ENCODE measurements at regions not wholly inside any gene's neighbourhood (a gene's known extent, or its start where the extent isn't known, plus 50 kb on each side); places are given as distances from the start of the nearest gene placed in this dataset.

DNA sequence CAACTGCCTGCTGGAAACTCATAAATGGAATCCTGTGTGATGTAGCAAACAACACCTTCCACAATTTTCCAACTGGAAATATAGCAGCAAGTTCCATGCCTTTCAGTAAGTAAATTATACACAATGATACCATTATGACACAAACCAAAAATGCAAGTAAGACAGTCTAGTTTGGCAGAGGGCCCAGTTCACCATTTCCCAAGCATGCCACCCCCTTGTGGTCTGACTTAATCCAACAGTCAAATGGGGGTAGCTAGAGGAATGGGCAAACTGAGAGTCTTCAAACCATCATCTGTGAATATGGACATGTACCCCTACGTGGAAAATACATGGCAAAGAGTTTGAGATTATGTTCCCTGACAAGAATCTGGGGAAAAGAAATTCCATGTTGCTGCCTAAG is 137.6 kb upstream of the VWC2 start:
- Histone ChIP-seq H3K9ac (ENCODE audit: low read depth, low read length, poor library complexity, severe bottlenecking) (no peak overlapping the region), H3K9me3 (ENCODE audit: insufficient read depth, low read depth, low read length) (no peaks in the 10 kb centered on the region), H3K4me2 (ENCODE audit: low read depth, low read length, poor library complexity, severe bottlenecking) (no peak overlapping the region), H3K79me2 (ENCODE audit: insufficient read depth, low read length) (no peaks in the 10 kb centered on the region), H4K20me1 (ENCODE audit: insufficient read depth, low read length, poor library complexity, severe bottlenecking) (no peaks in the 10 kb centered on the region), H3K4me1 (ENCODE audit: insufficient read depth, low read length, poor library complexity, severe bottlenecking) (no peaks in the 10 kb centered on the region), H2AFZ (ENCODE audit: low read length) (no peak overlapping the region), H3K36me3 (ENCODE audit: insufficient read depth, low read length) (no peaks in the 10 kb centered on the region), H3K27me3 (ENCODE audit: insufficient read depth, low read length, poor library complexity, severe bottlenecking) (no peaks in the 10 kb centered on the region), H3K4me3 (ENCODE audit: low read length, poor library complexity, severe bottlenecking) (no peak overlapping the region), H3K9me2 (replicated peaks; ENCODE audit: low read depth, low read length) (no peaks in the 10 kb centered on the region), H3F3A (ENCODE audit: low read depth) (no peaks in the 10 kb centered on the region)
- no peak for TF ChIP-seq EZH2phosphoT487 (IDR thresholded peaks at IDR 0.05; ENCODE audit: borderline replicate concordance)
- TF ChIP-seq, protein P1, sequence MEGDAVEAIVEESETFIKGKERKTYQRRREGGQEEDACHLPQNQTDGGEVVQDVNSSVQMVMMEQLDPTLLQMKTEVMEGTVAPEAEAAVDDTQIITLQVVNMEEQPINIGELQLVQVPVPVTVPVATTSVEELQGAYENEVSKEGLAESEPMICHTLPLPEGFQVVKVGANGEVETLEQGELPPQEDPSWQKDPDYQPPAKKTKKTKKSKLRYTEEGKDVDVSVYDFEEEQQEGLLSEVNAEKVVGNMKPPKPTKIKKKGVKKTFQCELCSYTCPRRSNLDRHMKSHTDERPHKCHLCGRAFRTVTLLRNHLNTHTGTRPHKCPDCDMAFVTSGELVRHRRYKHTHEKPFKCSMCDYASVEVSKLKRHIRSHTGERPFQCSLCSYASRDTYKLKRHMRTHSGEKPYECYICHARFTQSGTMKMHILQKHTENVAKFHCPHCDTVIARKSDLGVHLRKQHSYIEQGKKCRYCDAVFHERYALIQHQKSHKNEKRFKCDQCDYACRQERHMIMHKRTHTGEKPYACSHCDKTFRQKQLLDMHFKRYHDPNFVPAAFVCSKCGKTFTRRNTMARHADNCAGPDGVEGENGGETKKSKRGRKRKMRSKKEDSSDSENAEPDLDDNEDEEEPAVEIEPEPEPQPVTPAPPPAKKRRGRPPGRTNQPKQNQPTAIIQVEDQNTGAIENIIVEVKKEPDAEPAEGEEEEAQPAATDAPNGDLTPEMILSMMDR (conservative IDR thresholded peaks at IDR 0.05; ENCODE audit: low read length) = 0 out of 2 replicates have a peak, but pooled peaks have one; percentile 12

DNA sequence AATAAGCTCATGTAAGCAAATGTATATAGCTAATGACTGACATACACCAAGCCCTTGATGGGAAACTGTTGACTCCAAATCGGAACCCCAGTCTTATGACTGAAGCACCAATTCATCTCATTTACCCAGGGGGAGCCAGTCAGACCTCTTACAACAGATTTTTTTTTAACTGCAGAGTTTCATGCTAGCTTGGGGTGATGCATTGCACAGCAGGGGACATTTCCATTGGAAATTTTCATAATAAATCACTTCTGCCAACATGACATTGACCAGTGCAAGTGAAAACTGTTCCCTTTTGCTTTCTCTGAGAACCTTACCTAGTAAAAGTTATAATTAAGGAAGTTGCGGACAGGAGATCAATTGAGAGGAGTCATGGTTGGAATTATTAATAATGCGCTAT is 137.0 kb upstream of the VWC2 start:
- Histone ChIP-seq H3K4me3 (ENCODE audit: low read length, poor library complexity, severe bottlenecking) (no peak overlapping the region), H2AFZ (ENCODE audit: low read length) (no peak overlapping the region), H3K36me3 (ENCODE audit: insufficient read depth, low read length) (no peaks in the 10 kb centered on the region), H3K9me2 (replicated peaks; ENCODE audit: low read depth, low read length) (no peaks in the 10 kb centered on the region), H3K9me3 (ENCODE audit: insufficient read depth, low read depth, low read length) (no peaks in the 10 kb centered on the region), H4K20me1 (ENCODE audit: insufficient read depth, low read length, poor library complexity, severe bottlenecking) (no peaks in the 10 kb centered on the region), H3K27me3 (ENCODE audit: insufficient read depth, low read length, poor library complexity, severe bottlenecking) (no peaks in the 10 kb centered on the region), H3F3A (ENCODE audit: low read depth) (no peaks in the 10 kb centered on the region), H3K4me1 (ENCODE audit: insufficient read depth, low read length, poor library complexity, severe bottlenecking) (no peaks in the 10 kb centered on the region), H3K4me2 (ENCODE audit: low read depth, low read length, poor library complexity, severe bottlenecking) (no peak overlapping the region), H3K9ac (ENCODE audit: low read depth, low read length, poor library complexity, severe bottlenecking) (no peak overlapping the region), H3K79me2 (ENCODE audit: insufficient read depth, low read length) (no peaks in the 10 kb centered on the region)
- no peak for TF ChIP-seq EZH2phosphoT487 (IDR thresholded peaks at IDR 0.05; ENCODE audit: borderline replicate concordance)
- TF ChIP-seq, protein P1 (conservative IDR thresholded peaks at IDR 0.05; ENCODE audit: low read length) = no peak

DNA sequence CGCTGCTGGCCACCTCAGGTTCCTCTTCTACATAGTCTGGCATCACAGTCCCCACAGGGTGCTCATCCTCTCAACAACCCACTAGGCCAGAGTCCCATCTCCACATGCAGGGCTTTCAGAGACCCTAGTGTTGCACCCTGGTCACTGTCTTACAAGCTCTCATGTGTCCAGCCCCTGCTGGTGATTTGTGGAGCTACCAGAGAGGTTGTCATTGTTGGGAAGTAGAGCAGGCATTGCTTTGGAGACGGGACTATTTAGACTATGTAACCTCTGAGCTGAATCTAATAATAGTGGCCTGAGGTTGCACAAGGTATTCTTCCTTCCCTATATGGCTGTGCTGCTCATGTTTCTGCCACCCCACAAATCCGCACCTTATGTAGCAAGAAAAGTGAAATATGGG is 135.3 kb upstream of the VWC2 start:
- Histone ChIP-seq H3K9me2 (replicated peaks; ENCODE audit: low read depth, low read length) (no peaks in the 10 kb centered on the region), H2AFZ (ENCODE audit: low read length) (no peak overlapping the region), H3K4me1 (ENCODE audit: insufficient read depth, low read length, poor library complexity, severe bottlenecking) (no peaks in the 10 kb centered on the region), H3K4me3 (ENCODE audit: low read length, poor library complexity, severe bottlenecking) (no peak overlapping the region), H3K9me3 (ENCODE audit: insufficient read depth, low read depth, low read length) (no peaks in the 10 kb centered on the region), H3K36me3 (ENCODE audit: insufficient read depth, low read length) (no peaks in the 10 kb centered on the region), H3F3A (ENCODE audit: low read depth) (no peaks in the 10 kb centered on the region), H3K79me2 (ENCODE audit: insufficient read depth, low read length) (no peaks in the 10 kb centered on the region), H4K20me1 (ENCODE audit: insufficient read depth, low read length, poor library complexity, severe bottlenecking) (no peaks in the 10 kb centered on the region), H3K27me3 (ENCODE audit: insufficient read depth, low read length, poor library complexity, severe bottlenecking) (no peaks in the 10 kb centered on the region), H3K9ac (ENCODE audit: low read depth, low read length, poor library complexity, severe bottlenecking) (no peak overlapping the region), H3K4me2 (ENCODE audit: low read depth, low read length, poor library complexity, severe bottlenecking) (no peak overlapping the region)
- TF ChIP-seq EZH2phosphoT487 (IDR thresholded peaks at IDR 0.05; ENCODE audit: borderline replicate concordance) = no peak
- TF ChIP-seq, protein P1 (conservative IDR thresholded peaks at IDR 0.05; ENCODE audit: low read length) = 0 out of 2 replicates have a peak, but pooled peaks have one; percentile 28

Measured in Loucy (cell line).